H1 (cell line): ENCODE measurements at regions not wholly inside any gene's neighbourhood (a gene's known extent, or its start where the extent isn't known, plus 50 kb on each side); places are given as distances from the start of the nearest gene placed in this dataset.

Source experiments
- CTCF ChIA-PET: fragments of 300-600 bp; sonication (Branson Sonifier 250); formaldehyde crosslinking; loops from one replicate; lab custom pipeline; 2021; ENCODE audit not compliant: partially characterized antibody; lab: Charles Lee
- POLR2A ChIA-PET: fragments of 300-600 bp; sonication (Branson Sonifier 250); formaldehyde crosslinking; loops from one replicate; lab custom pipeline; 2021; ENCODE audit warnings: inconsistent platforms; ENCODE audit not compliant: partially characterized antibody; lab: Charles Lee
- DNase-seq, 2 experiments: peaks; one replicate each; pipeline versions ENCODE4 v3.0.0 to v3.0.0-alpha.2; 2010 to 2022; ENCODE audit warnings: low spot score in 2 of 2, low read depth in 1 of 2, mixed read lengths in 1 of 2
- FAIRE-seq: peaks from 2 replicates; lab custom pipeline; 2011; peaks lifted over from hg19 to GRCh38; lab: Jason Lieb, UNC
- H2AFZ ChIP-seq: 2 replicates; pipeline ENCODE4 v1.8.1; 2012; ENCODE audit warnings: low read length, inconsistent platforms
- H2AK5ac ChIP-seq: 2 replicates; pipeline ENCODE4 v1.6.1; 2013; ENCODE audit warnings: low read depth, low read length
- H2BK120ac ChIP-seq: replicated peaks from 2 replicates; pipeline ENCODE3; 2013; ENCODE audit warnings: low read depth, low read length, inconsistent platforms
- H2BK12ac ChIP-seq: 2 replicates; pipeline ENCODE4 v1.6.1; 2013; ENCODE audit warnings: low read depth, low read length
- H2BK15ac ChIP-seq: 2 replicates; pipeline ENCODE4 v1.6.1; 2013; ENCODE audit warnings: low read length
- H2BK20ac ChIP-seq: 2 replicates; pipeline ENCODE4 v1.6.1; 2013; ENCODE audit warnings: low read length
- H2BK5ac ChIP-seq: 2 replicates; pipeline ENCODE4 v1.6.1; 2013; ENCODE audit warnings: low read depth, low read length
- H3K14ac ChIP-seq: 2 replicates; pipeline ENCODE4 v1.6.1; 2013; ENCODE audit warnings: inconsistent platforms; ENCODE audit not compliant: insufficient read length
- H3K18ac ChIP-seq: 2 replicates; pipeline ENCODE4 v1.6.1; 2013; ENCODE audit warnings: low read length; ENCODE audit errors: extremely low read depth
- H3K23ac ChIP-seq: 2 replicates; pipeline ENCODE4 v1.6.1; 2013; ENCODE audit warnings: inconsistent platforms; ENCODE audit not compliant: insufficient read length
- H3K23me2 ChIP-seq: 2 replicates; pipeline ENCODE4 v1.6.1; 2013; ENCODE audit warnings: low read depth, low read length
- H3K27ac ChIP-seq: 2 replicates; pipeline ENCODE4 v1.6.1; 2011; ENCODE audit warnings: low read depth, low read length, inconsistent platforms
- H3K27me3 ChIP-seq, 4 experiments: replicated peaks in 1 of 4; 1 replicate in 1 of 4; 2 replicates in 3 of 4; pipeline versions ENCODE4 v1.6.1 to v1.8.1; 2011 to 2013; ENCODE audit warnings: low read length in 3 of 4, mild to moderate bottlenecking in 3 of 4, inconsistent platforms in 2 of 4, mixed read lengths in 2 of 4, moderate library complexity in 1 of 4; ENCODE audit not compliant: control insufficient read depth in 3 of 4, insufficient read depth in 3 of 4; ENCODE audit errors: extremely low read depth in 1 of 4
- H3K36me3 ChIP-seq, 4 experiments: 2 replicates each; pipeline versions ENCODE4 v1.6.1 to v1.8.1; 2011 to 2013; ENCODE audit warnings: mild to moderate bottlenecking in 4 of 4, low read length in 3 of 4, moderate library complexity in 2 of 4, control low read depth in 1 of 4, inconsistent platforms in 1 of 4; ENCODE audit not compliant: insufficient read depth in 4 of 4, control insufficient read depth in 2 of 4
- H3K4ac ChIP-seq: replicated peaks from 2 replicates; pipeline ENCODE3; 2013; ENCODE audit warnings: low read length, low read depth, mixed read lengths, inconsistent platforms; ENCODE audit not compliant: insufficient read length
- H3K4me1 ChIP-seq, 4 experiments: replicated peaks in 1 of 4; 1 replicate in 1 of 4; 2 replicates in 3 of 4; pipeline versions ENCODE4 v1.6.1 to v1.8.1; 2011 to 2013; ENCODE audit warnings: low read length in 3 of 4, inconsistent platforms in 2 of 4, mixed read lengths in 1 of 4; ENCODE audit not compliant: insufficient read depth in 4 of 4, control insufficient read depth in 3 of 4
- H3K4me2 ChIP-seq, 2 experiments: 2 replicates each; pipeline versions ENCODE4 v1.6.1 to v1.8.1; 2011 to 2013; ENCODE audit warnings: low read depth in 2 of 2, low read length in 2 of 2, control low read depth in 1 of 2, inconsistent platforms in 1 of 2, mild to moderate bottlenecking in 1 of 2; ENCODE audit not compliant: insufficient read depth in 1 of 2
- H3K4me3 ChIP-seq, 4 experiments: fragments of 200-600, 300-600 bp in 1 of 4; sonication (generic), shearing (Covaris generic), sonication (Bioruptor Twin) in 1 of 4; 2 replicates each; pipeline versions ENCODE4 v1.5.1 to v1.8.1; 2011 to 2016; ENCODE audit warnings: low read length in 4 of 4, low read depth in 3 of 4, control low read depth in 2 of 4, inconsistent platforms in 2 of 4, mild to moderate bottlenecking in 2 of 4, mixed read lengths in 1 of 4, moderate library complexity in 1 of 4; ENCODE audit not compliant: insufficient read depth in 2 of 4; ENCODE audit errors: extremely low read depth in 1 of 4
- H3K56ac ChIP-seq: replicated peaks from 2 replicates; pipeline ENCODE3; 2013; ENCODE audit warnings: low read depth, mild to moderate bottlenecking, mixed read lengths, low read length, inconsistent platforms; ENCODE audit not compliant: insufficient read length
- H3K79me1 ChIP-seq: 2 replicates; pipeline ENCODE4 v1.6.1; 2013; ENCODE audit warnings: low read depth, low read length, control low read depth
- H3K79me2 ChIP-seq, 2 experiments: 2 replicates each; pipeline versions ENCODE4 v1.6.1 to v1.8.1; 2012 to 2013; ENCODE audit warnings: low read length in 2 of 2, mild to moderate bottlenecking in 2 of 2, inconsistent platforms in 1 of 2; ENCODE audit not compliant: insufficient read depth in 2 of 2, control insufficient read depth in 1 of 2
- H3K9ac ChIP-seq, 4 experiments: replicated peaks in 1 of 4; 1 replicate in 1 of 4; 2 replicates in 3 of 4; pipeline versions ENCODE4 v1.6.1 to v1.8.1; 2011 to 2013; ENCODE audit warnings: low read depth in 3 of 4, low read length in 3 of 4, control low read depth in 2 of 4, mild to moderate bottlenecking in 2 of 4, moderate library complexity in 2 of 4, inconsistent platforms in 1 of 4; ENCODE audit errors: extremely low read depth in 1 of 4
- H3K9me3 ChIP-seq, 2 experiments: 2 replicates each; pipeline versions ENCODE4 v1.6.1 to v1.8.1; 2012 to 2013; ENCODE audit warnings: mild to moderate bottlenecking in 2 of 2, moderate library complexity in 2 of 2, control low read depth in 1 of 2, inconsistent platforms in 1 of 2, low read depth in 1 of 2, low read length in 1 of 2, mixed read lengths in 1 of 2; ENCODE audit not compliant: insufficient read depth in 2 of 2
- H4K20me1 ChIP-seq, 2 experiments: replicated peaks in 1 of 2; 2 replicates each; pipeline versions ENCODE3 to v1.8.1; 2011 to 2013; ENCODE audit warnings: inconsistent platforms in 2 of 2, low read length in 2 of 2, mild to moderate bottlenecking in 1 of 2; ENCODE audit not compliant: insufficient read depth in 2 of 2, control insufficient read depth in 1 of 2
- H4K5ac ChIP-seq: 2 replicates; pipeline ENCODE4 v1.6.1; 2013; ENCODE audit warnings: low read length, low read depth, mixed read lengths, inconsistent platforms; ENCODE audit not compliant: insufficient read length
- H4K8ac ChIP-seq: 2 replicates; pipeline ENCODE4 v1.8.0; 2013; ENCODE audit warnings: mild to moderate bottlenecking, moderate library complexity, low read length, inconsistent platforms; ENCODE audit not compliant: insufficient read depth; ENCODE audit errors: extremely low read depth
- H4K91ac ChIP-seq: replicated peaks from 2 replicates; pipeline ENCODE3; 2013; ENCODE audit warnings: low read length, mixed read lengths, inconsistent platforms; ENCODE audit not compliant: insufficient read length
- SAP30 ChIP-seq: fragments of 300-600 bp; sonication (generic); IDR thresholded peaks from 2 replicates; pipeline ENCODE4 v1.7.1; 2012; ENCODE audit warnings: low read length, moderate library complexity, mild to moderate bottlenecking, inconsistent platforms; ENCODE audit not compliant: insufficient read depth, insufficient replicate concordance
- TEAD4 ChIP-seq: IDR thresholded peaks from 2 replicates; pipeline ENCODE4 v1.6.1; 2012; ENCODE audit warnings: low read depth, low read length, inconsistent platforms, mixed read lengths

GRCh38 chr3:154794814-154795445 lies 285.2 kb upstream of the MME start:
- no peaks in the 10 kb centered on the region for H3K23me2 ChIP-seq
- no peak overlapping the region for H3K4me2 ChIP-seq
- POLR2A ChIA-PET = no interaction called here
- H4K20me1 ChIP-seq = no peaks in the 10 kb centered on the region
- H4K91ac ChIP-seq = no peak overlapping the region
- H2BK5ac ChIP-seq = no peak overlapping the region
- peak overlapping the region; percentile 55; the same call in 1 of the 2 replicates for H2AFZ ChIP-seq
- FAIRE-seq (no peak), DNase-seq (no peak)
- no peak overlapping the region for H3K23ac ChIP-seq
- no peak overlapping the region for H4K8ac ChIP-seq
- H4K5ac ChIP-seq = no peak overlapping the region
- no peaks in the 10 kb centered on the region for H3K27me3 ChIP-seq
- no peak overlapping the region for H3K4ac ChIP-seq
- no peaks in the 10 kb centered on the region for H3K79me2 ChIP-seq
- H2BK12ac ChIP-seq = no peak overlapping the region
- no peak overlapping the region for H2AK5ac ChIP-seq
- H3K56ac ChIP-seq = no peak overlapping the region
- no peak overlapping the region for H2BK20ac ChIP-seq
- CTCF ChIA-PET = interaction anchor here (0.6 kb wide), 1 partner anchor 76 kb away, joined by 4 read pairs; no protein-coding TSS in a partner anchor
- no peaks in the 10 kb centered on the region for H3K79me1 ChIP-seq
- no peak overlapping the region for H3K14ac ChIP-seq
- 0 out of 2 replicates have a peak overlapping the region, but pooled peaks have one; percentile 20 for H3K27ac ChIP-seq
- H2BK15ac ChIP-seq = no peak overlapping the region
- H3K36me3 ChIP-seq = no peaks in the 10 kb centered on the region
- no peak overlapping the region for H2BK120ac ChIP-seq
- TF ChIP-seq TEAD4 = 0 out of 2 replicates have a peak, but pooled peaks have one; percentile 10
- no peak for TF ChIP-seq SAP30
- H3K4me1 ChIP-seq = no peaks in the 10 kb centered on the region
- H3K9me3 ChIP-seq = no peaks in the 10 kb centered on the region
- no peak overlapping the region for H3K18ac ChIP-seq
- H3K9ac ChIP-seq = no peak overlapping the region
- H3K4me3 ChIP-seq = no peak overlapping the region
